Peyer's patch (tissue), 4 donors: ENCODE measurements at regions not wholly inside any gene's neighbourhood (a gene's known extent, or its start where the extent isn't known, plus 50 kb on each side); places are given as distances from the start of the nearest gene placed in this dataset.

ENCODE experiments used
- CTCF ChIP-seq, 6 experiments: fragments of 450-650 bp in 4 of 6; fragments of 200-600 bp in 2 of 6; sonication (generic) in 1 of 6; IDR thresholded peaks; one replicate each; pipeline ENCODE4 v1.5.1; 2017 to 2019; ENCODE audit warnings: antibody characterized with exemption in 6 of 6, mild to moderate bottlenecking in 3 of 6, moderate library complexity in 1 of 6
- POLR2A ChIP-seq, 2 donors: fragments of 450-650 bp; IDR thresholded peaks; one replicate each; pipeline ENCODE4 v1.5.1; 2017; ENCODE audit warnings: antibody characterized with exemption in 2 of 2, mild to moderate bottlenecking in 2 of 2, moderate library complexity in 2 of 2

- no peak for TF ChIP-seq CTCF (IDR thresholded peaks at IDR 0.05)
- TF ChIP-seq POLR2A (IDR thresholded peaks at IDR 0.05) = no peak
These were observed 470.8 kb upstream of the IGFBP7 start for GRCh38 chr4:57580710-57581599.
